Liver (tissue), 8 donors: ENCODE measurements at regions not wholly inside any gene's neighbourhood (a gene's known extent, or its start where the extent isn't known, plus 50 kb on each side); places are given as distances from the start of the nearest gene placed in this dataset.

Experiments used
- DNase-seq: peaks from one replicate; pipeline ENCODE4 v3.0.0-alpha.2; 2017; ENCODE audit warnings: low spot score
- H3K27ac ChIP-seq, 2 donors: one replicate each; pipeline ENCODE4 v1.7.0; 2013; ENCODE audit warnings: inconsistent platforms in 2 of 2, low read length in 2 of 2, control low read depth in 1 of 2, low read depth in 1 of 2, mild to moderate bottlenecking in 1 of 2
- H3K27me3 ChIP-seq, 4 donors: one replicate each; pipeline versions ENCODE4 v1.6.1 to v1.7.0; 2013; ENCODE audit warnings: low read length in 3 of 4, inconsistent platforms in 1 of 4, mild to moderate bottlenecking in 1 of 4, moderate library complexity in 1 of 4; ENCODE audit not compliant: control insufficient read depth in 4 of 4, insufficient read depth in 4 of 4
- H3K36me3 ChIP-seq, 4 donors: one replicate each; pipeline versions ENCODE4 v1.6.1 to v1.7.0; 2013; ENCODE audit warnings: low read length in 3 of 4, mild to moderate bottlenecking in 3 of 4, low read depth in 1 of 4, moderate library complexity in 1 of 4; ENCODE audit not compliant: control insufficient read depth in 4 of 4, insufficient read depth in 3 of 4
- H3K4me1 ChIP-seq, 4 donors: one replicate each; pipeline versions ENCODE4 v1.6.1 to v1.7.0; 2013; ENCODE audit warnings: low read length in 3 of 4, mild to moderate bottlenecking in 3 of 4, moderate library complexity in 1 of 4; ENCODE audit not compliant: control insufficient read depth in 4 of 4, insufficient read depth in 4 of 4
- H3K4me3 ChIP-seq, 3 donors: one replicate each; pipeline versions ENCODE4 v1.6.1 to v1.7.0; 2013; ENCODE audit warnings: low read length in 3 of 3, control low read depth in 1 of 3, low read depth in 1 of 3, mild to moderate bottlenecking in 1 of 3
- H3K9ac ChIP-seq, 2 donors: one replicate each; pipeline ENCODE4 v1.7.0; 2013; ENCODE audit warnings: low read length in 2 of 2, mild to moderate bottlenecking in 2 of 2, moderate library complexity in 2 of 2, control low read depth in 1 of 2, low read depth in 1 of 2
- H3K9me3 ChIP-seq, 4 donors: one replicate each; pipeline versions ENCODE4 v1.6.1 to v1.7.0; 2013; ENCODE audit warnings: low read length in 3 of 4; ENCODE audit not compliant: control insufficient read depth in 4 of 4
- ATF3 ChIP-seq: IDR thresholded peaks from 2 replicates; pipeline ENCODE4 v1.6.1; 2016; ENCODE audit warnings: antibody characterized with exemption
- EGR1 ChIP-seq, 2 donors: IDR thresholded peaks; 2 replicates each; pipeline ENCODE4 v1.6.1; 2016 to 2018; ENCODE audit warnings: antibody characterized with exemption in 2 of 2, low read depth in 2 of 2
- FOXA1 ChIP-seq: IDR thresholded peaks from 2 replicates; pipeline ENCODE4 v1.6.1; 2016; ENCODE audit warnings: antibody characterized with exemption
- FOXA2 ChIP-seq: IDR thresholded peaks from 2 replicates; pipeline ENCODE4 v1.6.1; 2016; ENCODE audit warnings: antibody characterized with exemption
- GABPA ChIP-seq, 2 donors: IDR thresholded peaks in 1 of 2; conservative IDR thresholded peaks in 1 of 2; 2 replicates each; pipeline ENCODE4 v1.6.1; 2016; ENCODE audit warnings: antibody characterized with exemption in 2 of 2, mild to moderate bottlenecking in 1 of 2, moderate library complexity in 1 of 2
- HNF4A ChIP-seq, 2 donors: conservative IDR thresholded peaks; 2 replicates each; pipeline ENCODE4 v1.6.1; 2016; ENCODE audit warnings: antibody characterized with exemption in 2 of 2, mild to moderate bottlenecking in 2 of 2
- HNF4G ChIP-seq: IDR thresholded peaks from 2 replicates; pipeline ENCODE4 v1.6.1; 2016; ENCODE audit warnings: antibody characterized with exemption
- MAX ChIP-seq: IDR thresholded peaks from 2 replicates; pipeline ENCODE4 v1.6.1; 2016; ENCODE audit warnings: antibody characterized with exemption
- NR2F2 ChIP-seq: IDR thresholded peaks from 2 replicates; pipeline ENCODE4 v1.6.1; 2016; ENCODE audit warnings: antibody characterized with exemption
- RAD21 ChIP-seq, 2 donors: IDR thresholded peaks; 2 replicates each; pipeline ENCODE4 v1.6.1; 2016; ENCODE audit warnings: antibody characterized with exemption in 2 of 2, mild to moderate bottlenecking in 2 of 2
- RXRA ChIP-seq, 2 donors: IDR thresholded peaks; 2 replicates each; pipeline ENCODE4 v1.6.1; 2017 to 2018; ENCODE audit warnings: antibody characterized with exemption in 2 of 2, mild to moderate bottlenecking in 1 of 2
- SP1 ChIP-seq: IDR thresholded peaks from 2 replicates; pipeline ENCODE4 v1.6.1; 2018; ENCODE audit warnings: antibody characterized with exemption, mild to moderate bottlenecking
- TAF1 ChIP-seq: conservative IDR thresholded peaks from 2 replicates; pipeline ENCODE4 v1.6.1; 2016; ENCODE audit warnings: antibody characterized with exemption, mild to moderate bottlenecking
- YY1 ChIP-seq: IDR thresholded peaks from 2 replicates; pipeline ENCODE4 v1.6.1; 2016; ENCODE audit warnings: antibody characterized with exemption, mild to moderate bottlenecking
- WGBS: extraction: QIAGEN DNeasy Blood & Tissue Kit; methylation state at CpG from one replicate; pipeline ENCODE4 v1.1.7; 2013; 5-methylcytosine and 5-hydroxymethylcytosine counted together
- TF ChIP-seq, protein P1 (sequence below): IDR thresholded peaks from 2 replicates; pipeline ENCODE4 v1.6.1; 2016; ENCODE audit warnings: antibody characterized with exemption
- TF ChIP-seq, protein P2 (sequence below): IDR thresholded peaks from 2 replicates; pipeline ENCODE4 v1.6.1; 2016; ENCODE audit warnings: antibody characterized with exemption, mild to moderate bottlenecking
- TF ChIP-seq, protein P3 (sequence below): fragments of 150-350 bp; IDR thresholded peaks from 2 replicates; pipeline ENCODE4 v1.5.1; 2017; ENCODE audit warnings: improper control_type of control experiment, low read depth, low read length; ENCODE audit not compliant: missing input control
- donor health status: healthy.
- donor health status: healthy.
- donor health status: healthy.
- donor health status: healthy.
- donor health status: healthy.

GRCh38 chr5:56651893-56652292, 163.5 kb upstream of the MAP3K1 start (continued):
- TF ChIP-seq ATF3 (no peak), RAD21 (IDR thresholded peaks at IDR 0.05) (no peak)

DNA sequence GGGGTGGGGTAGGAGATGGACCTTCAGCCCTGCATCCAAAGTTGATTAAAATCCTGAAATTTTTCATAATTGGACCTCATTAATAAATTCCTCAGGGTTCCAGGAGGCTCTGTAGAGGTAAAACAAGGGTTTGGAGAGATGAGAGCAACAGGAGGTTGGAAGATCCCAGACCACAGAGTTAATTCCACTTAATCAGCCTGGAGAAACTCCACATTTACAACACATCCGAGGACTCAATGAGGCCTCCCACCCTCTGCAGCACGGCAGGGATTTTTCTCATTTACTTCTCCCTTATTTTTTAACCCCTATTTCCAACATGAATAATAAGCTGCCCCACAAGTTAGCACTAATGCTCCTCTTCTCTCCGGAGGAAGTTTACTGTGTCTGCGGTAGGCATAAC, 165.0 kb upstream of the MAP3K1 start:
- no peak for TF ChIP-seq HNF4A (conservative IDR thresholded peaks at IDR 0.05)
- no peak for TF ChIP-seq RXRA (IDR thresholded peaks at IDR 0.05)
- no peak for TF ChIP-seq FOXA1
- DNase-seq = no peak
- no peaks in the 10 kb centered on the region for H3K9me3 ChIP-seq
- H3K27me3 ChIP-seq = no peaks in the 10 kb centered on the region
- H3K4me1 ChIP-seq = no peaks in the 10 kb centered on the region
- H3K36me3 ChIP-seq = no peaks in the 10 kb centered on the region
- no peak overlapping the region for H3K4me3 ChIP-seq
- H3K9ac ChIP-seq = no peak overlapping the region
- no peak overlapping the region for H3K27ac ChIP-seq
- WGBS = 82% methylated on average over 4 of the region's 4 CpGs

- 62% methylated on average over 4 of the region's 4 CpGs for WGBS
- DNase-seq = no peak
Measured at GRCh38 chr5:56649569-56649968, 165.8 kb upstream of the MAP3K1 start.

GRCh38 chr5:56648460-56649034, 166.8 kb upstream of the MAP3K1 start:
- no peak overlapping the region for H3K27ac ChIP-seq
- no peak overlapping the region for H3K9ac ChIP-seq
- no peak for DNase-seq
- no peaks in the 10 kb centered on the region for H3K9me3 ChIP-seq
- H3K27me3 ChIP-seq = no peaks in the 10 kb centered on the region
- H3K36me3 ChIP-seq = no peaks in the 10 kb centered on the region
- 78% methylated on average over 2 of the region's 2 CpGs for WGBS
- H3K4me1 ChIP-seq = no peaks in the 10 kb centered on the region
- H3K4me3 ChIP-seq = no peak overlapping the region
- TF ChIP-seq, protein P1, sequence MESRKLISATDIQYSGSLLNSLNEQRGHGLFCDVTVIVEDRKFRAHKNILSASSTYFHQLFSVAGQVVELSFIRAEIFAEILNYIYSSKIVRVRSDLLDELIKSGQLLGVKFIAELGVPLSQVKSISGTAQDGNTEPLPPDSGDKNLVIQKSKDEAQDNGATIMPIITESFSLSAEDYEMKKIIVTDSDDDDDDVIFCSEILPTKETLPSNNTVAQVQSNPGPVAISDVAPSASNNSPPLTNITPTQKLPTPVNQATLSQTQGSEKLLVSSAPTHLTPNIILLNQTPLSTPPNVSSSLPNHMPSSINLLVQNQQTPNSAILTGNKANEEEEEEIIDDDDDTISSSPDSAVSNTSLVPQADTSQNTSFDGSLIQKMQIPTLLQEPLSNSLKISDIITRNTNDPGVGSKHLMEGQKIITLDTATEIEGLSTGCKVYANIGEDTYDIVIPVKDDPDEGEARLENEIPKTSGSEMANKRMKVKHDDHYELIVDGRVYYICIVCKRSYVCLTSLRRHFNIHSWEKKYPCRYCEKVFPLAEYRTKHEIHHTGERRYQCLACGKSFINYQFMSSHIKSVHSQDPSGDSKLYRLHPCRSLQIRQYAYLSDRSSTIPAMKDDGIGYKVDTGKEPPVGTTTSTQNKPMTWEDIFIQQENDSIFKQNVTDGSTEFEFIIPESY = no peak
- TF ChIP-seq RXRA (IDR thresholded peaks at IDR 0.05) = no peak
- no peak for TF ChIP-seq EGR1 (IDR thresholded peaks at IDR 0.05; ENCODE audit: low read depth in 2 of 2)
- no peak for TF ChIP-seq TAF1
- TF ChIP-seq HNF4G = no peak
- TF ChIP-seq FOXA2 = no peak
- TF ChIP-seq SP1 = no peak
- no peak for TF ChIP-seq YY1
- TF ChIP-seq ATF3 = no peak
- TF ChIP-seq FOXA1 = no peak
- no peak for TF ChIP-seq HNF4A (conservative IDR thresholded peaks at IDR 0.05)
- no peak for TF ChIP-seq GABPA (IDR thresholded peaks at IDR 0.05 in 1 of 2, conservative IDR thresholded peaks at IDR 0.05 in 1 of 2)
- TF ChIP-seq MAX = no peak
- TF ChIP-seq, protein P2, sequence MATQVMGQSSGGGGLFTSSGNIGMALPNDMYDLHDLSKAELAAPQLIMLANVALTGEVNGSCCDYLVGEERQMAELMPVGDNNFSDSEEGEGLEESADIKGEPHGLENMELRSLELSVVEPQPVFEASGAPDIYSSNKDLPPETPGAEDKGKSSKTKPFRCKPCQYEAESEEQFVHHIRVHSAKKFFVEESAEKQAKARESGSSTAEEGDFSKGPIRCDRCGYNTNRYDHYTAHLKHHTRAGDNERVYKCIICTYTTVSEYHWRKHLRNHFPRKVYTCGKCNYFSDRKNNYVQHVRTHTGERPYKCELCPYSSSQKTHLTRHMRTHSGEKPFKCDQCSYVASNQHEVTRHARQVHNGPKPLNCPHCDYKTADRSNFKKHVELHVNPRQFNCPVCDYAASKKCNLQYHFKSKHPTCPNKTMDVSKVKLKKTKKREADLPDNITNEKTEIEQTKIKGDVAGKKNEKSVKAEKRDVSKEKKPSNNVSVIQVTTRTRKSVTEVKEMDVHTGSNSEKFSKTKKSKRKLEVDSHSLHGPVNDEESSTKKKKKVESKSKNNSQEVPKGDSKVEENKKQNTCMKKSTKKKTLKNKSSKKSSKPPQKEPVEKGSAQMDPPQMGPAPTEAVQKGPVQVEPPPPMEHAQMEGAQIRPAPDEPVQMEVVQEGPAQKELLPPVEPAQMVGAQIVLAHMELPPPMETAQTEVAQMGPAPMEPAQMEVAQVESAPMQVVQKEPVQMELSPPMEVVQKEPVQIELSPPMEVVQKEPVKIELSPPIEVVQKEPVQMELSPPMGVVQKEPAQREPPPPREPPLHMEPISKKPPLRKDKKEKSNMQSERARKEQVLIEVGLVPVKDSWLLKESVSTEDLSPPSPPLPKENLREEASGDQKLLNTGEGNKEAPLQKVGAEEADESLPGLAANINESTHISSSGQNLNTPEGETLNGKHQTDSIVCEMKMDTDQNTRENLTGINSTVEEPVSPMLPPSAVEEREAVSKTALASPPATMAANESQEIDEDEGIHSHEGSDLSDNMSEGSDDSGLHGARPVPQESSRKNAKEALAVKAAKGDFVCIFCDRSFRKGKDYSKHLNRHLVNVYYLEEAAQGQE = no peak
- TF ChIP-seq NR2F2 = no peak
- TF ChIP-seq RAD21 (IDR thresholded peaks at IDR 0.05) = no peak
- TF ChIP-seq, protein P3, sequence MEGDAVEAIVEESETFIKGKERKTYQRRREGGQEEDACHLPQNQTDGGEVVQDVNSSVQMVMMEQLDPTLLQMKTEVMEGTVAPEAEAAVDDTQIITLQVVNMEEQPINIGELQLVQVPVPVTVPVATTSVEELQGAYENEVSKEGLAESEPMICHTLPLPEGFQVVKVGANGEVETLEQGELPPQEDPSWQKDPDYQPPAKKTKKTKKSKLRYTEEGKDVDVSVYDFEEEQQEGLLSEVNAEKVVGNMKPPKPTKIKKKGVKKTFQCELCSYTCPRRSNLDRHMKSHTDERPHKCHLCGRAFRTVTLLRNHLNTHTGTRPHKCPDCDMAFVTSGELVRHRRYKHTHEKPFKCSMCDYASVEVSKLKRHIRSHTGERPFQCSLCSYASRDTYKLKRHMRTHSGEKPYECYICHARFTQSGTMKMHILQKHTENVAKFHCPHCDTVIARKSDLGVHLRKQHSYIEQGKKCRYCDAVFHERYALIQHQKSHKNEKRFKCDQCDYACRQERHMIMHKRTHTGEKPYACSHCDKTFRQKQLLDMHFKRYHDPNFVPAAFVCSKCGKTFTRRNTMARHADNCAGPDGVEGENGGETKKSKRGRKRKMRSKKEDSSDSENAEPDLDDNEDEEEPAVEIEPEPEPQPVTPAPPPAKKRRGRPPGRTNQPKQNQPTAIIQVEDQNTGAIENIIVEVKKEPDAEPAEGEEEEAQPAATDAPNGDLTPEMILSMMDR = no peak

More at GRCh38 chr5:56649569-56649968, 165.8 kb upstream of the MAP3K1 start:
- TF ChIP-seq RAD21 (IDR thresholded peaks at IDR 0.05) (peak in 1 of 2 donors; percentile 5), MAX (no peak)
- no peaks in the 10 kb centered on the region for H3K9me3 ChIP-seq
- H3K27me3 ChIP-seq = no peaks in the 10 kb centered on the region
- no peaks in the 10 kb centered on the region for H3K4me1 ChIP-seq
- H3K36me3 ChIP-seq = no peaks in the 10 kb centered on the region
- no peak overlapping the region for H3K27ac ChIP-seq
- no peak overlapping the region for H3K9ac ChIP-seq
- H3K4me3 ChIP-seq = no peak overlapping the region
